Medulla oblongata (tissue), 1 donor: ENCODE measurements at regions not wholly inside any gene's neighbourhood (a gene's known extent, or its start where the extent isn't known, plus 50 kb on each side); places are given as distances from the start of the nearest gene placed in this dataset.
"Not testable (repeated sequence)": the region's sequence is repeated elsewhere in the genome, so short reads cannot be mapped to it uniquely, and the experiment has no call there.

Experiments
- DNase-seq: peaks from one replicate; pipeline ENCODE4 v3.0.0-alpha.2; 2015; ENCODE audit errors: extremely low spot score

- DNase-seq, result not testable (repeated sequence)
Observed at GRCh38 chr20:29031262-29031982, 2226.0 kb upstream of the DEFB115 start.

GRCh38 chr20:29044239-29044638 lies 2213.2 kb upstream of the DEFB115 start:
- not testable (repeated sequence) for DNase-seq

GRCh38 chr20:29050008-29050606 lies 2207.4 kb upstream of the DEFB115 start:
- peak; percentile 14 for DNase-seq

- DNase-seq, result not testable (repeated sequence)
Observed at GRCh38 chr20:29057866-29058484, 2199.5 kb upstream of the DEFB115 start.

GRCh38 chr20:29062451-29062850 lies 2195.0 kb upstream of the DEFB115 start:
- not testable (repeated sequence) for DNase-seq

- DNase-seq, result not testable (repeated sequence)
Observed at GRCh38 chr20:29066341-29066740, 2191.1 kb upstream of the DEFB115 start.

GRCh38 chr20:29073640-29074039 lies 2183.8 kb upstream of the DEFB115 start:
- DNase-seq, result not testable (repeated sequence)

GRCh38 chr20:29079769-29080690 lies 2177.4 kb upstream of the DEFB115 start:
- DNase-seq, result peak; percentile 28

GRCh38 chr20:29081712-29082111 lies 2175.8 kb upstream of the DEFB115 start:
- DNase-seq, result not testable (repeated sequence)

GRCh38 chr20:29085625-29086024 lies 2171.8 kb upstream of the DEFB115 start:
- peak; percentile 2 for DNase-seq

GRCh38 chr20:29086145-29086718 lies 2171.2 kb upstream of the DEFB115 start:
- not testable (repeated sequence) for DNase-seq

GRCh38 chr20:29086938-29087337 lies 2170.5 kb upstream of the DEFB115 start:
- DNase-seq, result peak; percentile 2

GRCh38 chr20:29087887-29088286 lies 2169.6 kb upstream of the DEFB115 start:
- DNase-seq, result not testable (repeated sequence)

- DNase-seq, result peak; percentile 9
Observed at GRCh38 chr20:29088472-29088871, 2169.0 kb upstream of the DEFB115 start.

- DNase-seq, result not testable (repeated sequence)
Observed at GRCh38 chr20:29089409-29089808, 2168.1 kb upstream of the DEFB115 start.

- not testable (repeated sequence) for DNase-seq
Observed at GRCh38 chr20:29093958-29094357, 2163.5 kb upstream of the DEFB115 start.

GRCh38 chr20:29096695-29097094 lies 2160.8 kb upstream of the DEFB115 start:
- DNase-seq, result not testable (repeated sequence)

- not testable (repeated sequence) for DNase-seq
Observed at GRCh38 chr20:29107884-29108283, 2149.6 kb upstream of the DEFB115 start.

GRCh38 chr20:29109386-29109785 lies 2148.1 kb upstream of the DEFB115 start:
- not testable (repeated sequence) for DNase-seq

GRCh38 chr20:29115097-29115496 lies 2142.4 kb upstream of the DEFB115 start:
- not testable (repeated sequence) for DNase-seq

GRCh38 chr20:29119141-29119540 lies 2138.3 kb upstream of the DEFB115 start:
- no peak for DNase-seq
